Adrenal gland (tissue), 9 donors: ENCODE measurements at regions not wholly inside any gene's neighbourhood (a gene's known extent, or its start where the extent isn't known, plus 50 kb on each side); places are given as distances from the start of the nearest gene placed in this dataset.

Experiments
- DNase-seq, 7 donors: peaks; one replicate each; pipeline ENCODE4 v3.0.0-alpha.2; 2019 to 2020
- H3K27ac ChIP-seq, 5 donors: fragments of 200-600 bp; sonication (generic) in 4 of 5; 1 replicate in 3 of 5; 2 replicates in 2 of 5; pipeline versions ENCODE4 v1.5.1 to v1.8.0; 2016 to 2020; ENCODE audit warnings: mild to moderate bottlenecking in 1 of 5
- H3K27me3 ChIP-seq: fragments of 200-600 bp; 2 replicates; pipeline ENCODE4 v1.8.0; 2021
- H3K36me3 ChIP-seq, 2 donors: fragments of 200-600 bp; replicated peaks in 1 of 2; 1 replicate in 1 of 2; 2 replicates in 1 of 2; pipeline versions ENCODE4 v1.5.1 to v1.8.0; 2018 to 2022
- H3K4me1 ChIP-seq, 2 donors: fragments of 200-600 bp; replicated peaks in 1 of 2; 1 replicate in 1 of 2; 2 replicates in 1 of 2; pipeline versions ENCODE4 v1.5.1 to v1.8.0; 2018 to 2021
- H3K4me3 ChIP-seq, 4 donors: fragments of 200-600 bp; sonication (generic) in 3 of 4; one replicate each; pipeline ENCODE4 v1.5.1; 2016 to 2018
- H3K9me3 ChIP-seq, 3 donors: fragments of 200-600 bp; sonication (generic) in 1 of 3; replicated peaks in 1 of 3; 1 replicate in 2 of 3; 2 replicates in 1 of 3; pipeline versions ENCODE4 v1.5.1 to v1.8.0; 2016 to 2021
- POLR2A ChIP-seq, 2 donors: fragments of 450-650 bp; IDR thresholded peaks; one replicate each; pipeline ENCODE4 v1.6.1; 2017; ENCODE audit warnings: antibody characterized with exemption in 2 of 2, mild to moderate bottlenecking in 2 of 2, moderate library complexity in 1 of 2
- WGBS, 4 donors: extraction: QIAGEN DNeasy Blood & Tissue Kit in 2 of 4; methylation state at CpG; one replicate each; pipeline versions ENCODE4 v1.1.5 to v1.1.7; 2013 to 2017; 5-methylcytosine and 5-hydroxymethylcytosine counted together
- intact Hi-C, 2 donors: fragments of 100-400 bp; cut with DNase I; formaldehyde crosslinking; loops; one replicate each; pipeline versions ENCODE4 v1.14.1 to v1.15.0; 2022 to 2023
- TF ChIP-seq, protein P1 (sequence below), 6 experiments: fragments of 450-650 bp in 4 of 6; fragments of 200-600 bp in 2 of 6; sonication (generic) in 1 of 6; IDR thresholded peaks; 1 replicate in 5 of 6; 2 replicates in 1 of 6; pipeline versions ENCODE4 v1.5.1 to v1.8.0; 2016 to 2021; ENCODE audit warnings: antibody characterized with exemption in 6 of 6, mild to moderate bottlenecking in 2 of 6, moderate library complexity in 1 of 6
- donor health status: healthy with polysubstance abuse.
- donor health status: Bipolar disorder and iron deficiency.
- donor health status: DM: yes; HTN: yes; CAD: no.
- donor health status: DM: no; HTN: no; CAD: no.
- donor health status: DM: no; HTN: no; CAD: no.

DNA sequence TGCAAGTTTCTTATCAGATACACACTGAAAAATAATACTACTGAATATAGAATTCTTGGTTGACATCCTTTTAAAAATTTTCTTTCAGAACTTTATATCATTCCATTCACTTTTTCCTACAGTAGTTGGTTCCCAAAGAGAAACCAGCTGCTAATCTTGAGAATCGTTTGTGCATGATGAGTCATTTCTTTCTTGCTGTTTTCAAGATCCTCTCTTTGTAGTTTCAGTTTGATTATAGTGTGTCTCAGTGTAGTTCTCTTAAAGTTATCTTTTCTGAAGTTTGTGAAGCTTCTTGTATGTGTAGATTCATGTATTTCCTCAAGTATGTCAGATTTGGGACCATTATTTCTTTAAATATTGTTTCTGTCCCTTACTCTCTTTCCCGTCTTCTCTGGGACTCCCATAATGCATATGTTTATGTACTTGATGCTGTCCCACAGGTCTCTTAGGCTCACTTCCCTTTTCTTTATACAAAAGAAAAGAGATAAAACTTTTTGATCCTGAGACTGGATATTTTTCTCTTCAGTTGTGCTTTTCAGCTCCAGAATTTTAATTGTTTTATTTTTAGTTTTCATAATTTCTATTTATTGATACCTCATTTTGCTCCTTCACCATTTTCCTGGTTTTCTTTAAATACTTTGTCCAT lies 801.0 kb downstream of the TDRD15 start:
- no peak for TF ChIP-seq POLR2A (IDR thresholded peaks at IDR 0.05)
- TF ChIP-seq, protein P1, sequence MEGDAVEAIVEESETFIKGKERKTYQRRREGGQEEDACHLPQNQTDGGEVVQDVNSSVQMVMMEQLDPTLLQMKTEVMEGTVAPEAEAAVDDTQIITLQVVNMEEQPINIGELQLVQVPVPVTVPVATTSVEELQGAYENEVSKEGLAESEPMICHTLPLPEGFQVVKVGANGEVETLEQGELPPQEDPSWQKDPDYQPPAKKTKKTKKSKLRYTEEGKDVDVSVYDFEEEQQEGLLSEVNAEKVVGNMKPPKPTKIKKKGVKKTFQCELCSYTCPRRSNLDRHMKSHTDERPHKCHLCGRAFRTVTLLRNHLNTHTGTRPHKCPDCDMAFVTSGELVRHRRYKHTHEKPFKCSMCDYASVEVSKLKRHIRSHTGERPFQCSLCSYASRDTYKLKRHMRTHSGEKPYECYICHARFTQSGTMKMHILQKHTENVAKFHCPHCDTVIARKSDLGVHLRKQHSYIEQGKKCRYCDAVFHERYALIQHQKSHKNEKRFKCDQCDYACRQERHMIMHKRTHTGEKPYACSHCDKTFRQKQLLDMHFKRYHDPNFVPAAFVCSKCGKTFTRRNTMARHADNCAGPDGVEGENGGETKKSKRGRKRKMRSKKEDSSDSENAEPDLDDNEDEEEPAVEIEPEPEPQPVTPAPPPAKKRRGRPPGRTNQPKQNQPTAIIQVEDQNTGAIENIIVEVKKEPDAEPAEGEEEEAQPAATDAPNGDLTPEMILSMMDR (IDR thresholded peaks at IDR 0.05), result no peak
- Histone ChIP-seq H3K4me1 (no peaks in the 10 kb centered on the region), H3K27me3 (no peaks in the 10 kb centered on the region), H3K4me3 (no peak overlapping the region), H3K9me3 (peaks cover 0 to 8% (median 0%) of the 10 kb centered on the region in 3 donors), H3K36me3 (no peaks in the 10 kb centered on the region), H3K27ac (no peak overlapping the region)
- intact Hi-C loops, result no loop called here
- no peak for DNase-seq
- WGBS, 4 donors, result 56 to 79% (median 68%) methylated on average over 2 of the region's 2 CpGs

DNA sequence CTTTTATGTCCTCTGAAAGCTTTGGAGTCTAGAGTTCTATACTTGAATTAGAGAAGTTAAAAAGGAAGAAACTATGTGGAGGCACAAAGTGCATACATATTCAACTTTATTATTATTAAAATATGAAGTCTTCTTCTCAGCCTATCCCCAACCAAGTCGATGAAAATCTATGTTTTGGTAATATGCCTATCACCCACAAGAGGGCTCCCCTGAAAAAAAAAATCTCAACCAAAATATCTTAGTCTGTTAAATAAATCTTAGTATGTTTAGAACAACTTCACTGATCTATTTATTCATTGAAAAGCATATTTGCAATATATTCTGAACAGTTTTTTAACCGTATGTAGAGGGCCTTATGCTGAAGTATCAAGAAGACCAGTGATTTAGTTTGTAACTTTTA lies 804.5 kb downstream of the TDRD15 start:
- no peaks in the 10 kb centered on the region for H3K36me3 ChIP-seq
- no peaks in the 10 kb centered on the region for H3K4me1 ChIP-seq
- H3K4me3 ChIP-seq, result no peak overlapping the region
- no peak overlapping the region for H3K27ac ChIP-seq
- no peaks in the 10 kb centered on the region for H3K27me3 ChIP-seq
- WGBS, 4 donors, result 63 to 73% (median 66%) methylated on average over 2 of the region's 2 CpGs
- DNase-seq, result no peak
- intact Hi-C loops, result no loop called here
- peaks cover 0 to 8% (median 0%) of the 10 kb centered on the region in 3 donors for H3K9me3 ChIP-seq
- TF ChIP-seq, protein P1 (IDR thresholded peaks at IDR 0.05), result peak in 1 of 6 experiments; percentile 18
- TF ChIP-seq POLR2A (IDR thresholded peaks at IDR 0.05), result no peak

DNA sequence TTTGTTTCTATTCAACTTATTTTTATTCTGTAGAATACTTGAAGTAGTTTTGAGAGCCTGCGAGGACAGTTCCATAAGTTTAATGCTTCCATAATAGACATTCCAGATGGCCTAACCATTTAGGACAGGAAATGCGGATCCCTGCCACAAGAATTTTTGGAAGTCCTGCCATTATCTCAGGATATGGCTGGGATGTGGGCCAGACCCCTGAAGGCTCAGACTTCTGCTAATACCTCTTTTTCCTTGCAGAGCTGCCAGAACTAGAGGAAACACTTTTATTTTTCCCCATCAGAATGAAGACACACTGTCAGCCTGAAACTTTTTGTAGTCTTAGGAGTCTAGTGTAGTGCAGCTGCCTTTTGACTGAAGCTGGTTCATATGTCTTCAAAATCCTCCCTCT lies 806.5 kb downstream of the TDRD15 start:
- TF ChIP-seq, protein P1 (IDR thresholded peaks at IDR 0.05), result no peak
- TF ChIP-seq POLR2A (IDR thresholded peaks at IDR 0.05), result no peak
- Histone ChIP-seq H3K27me3 (no peaks in the 10 kb centered on the region), H3K27ac (no peak overlapping the region), H3K4me3 (no peak overlapping the region), H3K9me3 (no peaks in the 10 kb centered on the region), H3K4me1 (no peaks in the 10 kb centered on the region), H3K36me3 (no peaks in the 10 kb centered on the region)
- WGBS, 4 donors, result 71 to 91% (median 77%) methylated on average over 2 of the region's 2 CpGs
- intact Hi-C loops, result no loop called here
- no peak for DNase-seq

DNA sequence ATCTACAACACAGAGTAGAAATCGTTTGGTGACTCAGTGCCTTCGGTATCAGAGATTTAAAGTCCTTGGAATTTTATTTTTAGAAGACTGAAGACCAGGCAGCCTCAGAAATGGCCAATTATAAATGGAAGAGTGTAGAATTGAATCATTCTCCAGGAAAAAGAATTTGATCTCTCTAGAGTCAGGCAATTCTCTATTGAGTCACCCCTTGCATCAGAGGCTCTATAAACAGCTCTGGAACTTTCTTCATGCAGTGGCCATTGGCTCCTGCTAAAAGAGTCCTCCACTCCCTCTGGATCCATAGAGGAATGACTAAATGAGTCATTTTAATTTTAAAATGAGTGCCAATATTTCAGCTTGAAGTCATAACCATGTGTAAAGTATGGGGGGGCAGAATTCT lies 816.2 kb downstream of the TDRD15 start:
- Histone ChIP-seq H3K27me3 (no peaks in the 10 kb centered on the region), H3K4me1 (no peaks in the 10 kb centered on the region), H3K4me3 (no peak overlapping the region), H3K36me3 (no peaks in the 10 kb centered on the region), H3K27ac (no peak overlapping the region), H3K9me3 (no peaks in the 10 kb centered on the region)
- TF ChIP-seq, protein P1 (IDR thresholded peaks at IDR 0.05), result no peak
- TF ChIP-seq POLR2A (IDR thresholded peaks at IDR 0.05), result no peak
- DNase-seq, result no peak
- WGBS, 4 donors, result 34 to 46% (median 37%) methylated on average over 2 of the region's 2 CpGs
- intact Hi-C loops, result no loop called here
